ENCODE measurements at regions not wholly inside any gene's neighbourhood (a gene's known extent, or its start where the extent isn't known, plus 50 kb on each side); places are given as distances from the start of the nearest gene placed in this dataset.

DNA sequence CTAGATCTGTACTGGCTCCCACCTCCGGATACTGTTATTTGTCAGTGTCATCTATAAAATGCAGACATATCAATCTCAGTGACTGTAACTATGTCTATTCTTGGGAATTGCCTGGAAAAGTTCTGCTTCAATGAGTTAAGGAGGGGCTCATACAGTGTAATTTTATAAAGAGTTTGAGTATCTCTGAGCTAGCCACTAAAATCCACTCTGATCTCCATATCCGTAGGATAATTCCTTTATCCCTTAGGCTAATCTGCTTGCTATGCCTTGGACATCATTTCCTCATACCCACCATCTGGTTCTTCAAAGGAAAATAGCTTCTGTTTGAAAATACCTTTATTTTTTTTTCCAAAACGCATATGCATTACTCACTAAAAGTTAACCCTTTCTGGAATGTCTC, 863.2 kb downstream of the SUCLG1 start:
- CTCF ChIA-PET, result no interaction called here
- Mint-ChIP-seq H3K27ac (no peak overlapping the region), H3K9me3 (peaks cover 5% of the 10 kb centered on the region)

GRCh38 chr2:83595121-83595690, 863.9 kb downstream of the SUCLG1 start:
- Mint-ChIP-seq H3K4me3 (no peak overlapping the region), H3K36me3 (no peaks in the 10 kb centered on the region), H3K27ac (no peak overlapping the region), H3K27me3 (no peaks in the 10 kb centered on the region), H3K9me3 (peaks cover 5% of the 10 kb centered on the region), H3K4me1 (ENCODE audit: low read depth) (no peaks in the 10 kb centered on the region)
- CTCF ChIA-PET, result no interaction called here
- no peak for DNase-seq
- POLR2A ChIA-PET, result no interaction called here
- intact Hi-C loops (cut with micrococcal nuclease), result no loop called here

More for the DNA sequence above, 863.2 kb downstream of the SUCLG1 start:
- intact Hi-C loops (cut with micrococcal nuclease), result no loop called here
- no peak for DNase-seq
- H3K4me3 Mint-ChIP-seq, result no peak overlapping the region
- H3K36me3 Mint-ChIP-seq, result no peaks in the 10 kb centered on the region
- H3K4me1 Mint-ChIP-seq (ENCODE audit: low read depth), result no peaks in the 10 kb centered on the region
- no peaks in the 10 kb centered on the region for H3K27me3 Mint-ChIP-seq
- POLR2A ChIA-PET, result no interaction called here

GRCh38 chr2:83594241-83595120, 864.6 kb downstream of the SUCLG1 start:
- Mint-ChIP-seq H3K4me1 (ENCODE audit: low read depth) (no peaks in the 10 kb centered on the region), H3K27ac (no peak overlapping the region), H3K36me3 (no peaks in the 10 kb centered on the region), H3K9me3 (peaks cover 2% of the 10 kb centered on the region), H3K27me3 (no peaks in the 10 kb centered on the region), H3K4me3 (no peak overlapping the region)
- ChIA-PET CTCF (no interaction called here), POLR2A (no interaction called here)
- DNase-seq, result no peak
- intact Hi-C loops (cut with micrococcal nuclease), result no loop called here

GRCh38 chr2:83587309-83587708, 871.8 kb downstream of the SUCLG1 start:
- no peaks in the 10 kb centered on the region for H3K27me3 Mint-ChIP-seq
- POLR2A ChIA-PET, result no interaction called here

GRCh38 chr2:83585250-83585649, 873.8 kb downstream of the SUCLG1 start:
- Mint-ChIP-seq H3K36me3 (no peaks in the 10 kb centered on the region), H3K4me1 (ENCODE audit: low read depth) (no peaks in the 10 kb centered on the region), H3K4me3 (no peak overlapping the region), H3K27me3 (no peaks in the 10 kb centered on the region), H3K9me3 (peaks cover 2% of the 10 kb centered on the region), H3K27ac (no peak overlapping the region)
- CTCF ChIA-PET, result no interaction called here
- intact Hi-C loops (cut with micrococcal nuclease), result no loop called here
- DNase-seq, result no peak
- POLR2A ChIA-PET, result no interaction called here

More at GRCh38 chr2:83587309-83587708, 871.8 kb downstream of the SUCLG1 start:
- no peaks in the 10 kb centered on the region for H3K36me3 Mint-ChIP-seq
- no peaks in the 10 kb centered on the region for H3K4me1 Mint-ChIP-seq (ENCODE audit: low read depth)
- H3K9me3 Mint-ChIP-seq, result no peaks in the 10 kb centered on the region
- no peak for DNase-seq
- H3K27ac Mint-ChIP-seq, result no peak overlapping the region
- CTCF ChIA-PET, result no interaction called here
- intact Hi-C loops (cut with micrococcal nuclease), result no loop called here
- H3K4me3 Mint-ChIP-seq, result no peak overlapping the region

DNA sequence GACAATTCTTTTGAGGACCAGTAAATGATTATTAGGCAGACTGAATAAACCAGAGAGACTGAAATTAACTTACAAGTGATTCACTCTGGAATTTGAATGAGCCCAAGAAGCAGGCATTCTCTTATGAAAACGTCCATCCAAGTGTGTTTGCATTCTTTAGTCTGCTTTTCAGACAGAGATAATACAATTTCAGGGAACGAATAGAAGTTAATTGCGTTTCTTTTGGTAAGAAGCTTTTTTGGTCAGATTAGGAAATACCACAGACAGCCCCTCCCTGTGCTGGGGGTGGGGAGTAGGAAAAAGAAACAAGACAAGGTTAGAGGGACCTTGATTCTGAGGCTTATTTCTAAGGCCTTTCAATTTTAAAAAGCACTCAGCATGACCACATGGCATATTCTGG, 874.4 kb downstream of the SUCLG1 start:
- H3K27me3 Mint-ChIP-seq, result no peaks in the 10 kb centered on the region
- DNase-seq, result no peak
- H3K36me3 Mint-ChIP-seq, result no peaks in the 10 kb centered on the region
- peaks cover 2% of the 10 kb centered on the region for H3K9me3 Mint-ChIP-seq
- H3K27ac Mint-ChIP-seq, result no peak overlapping the region
- no peak overlapping the region for H3K4me3 Mint-ChIP-seq
- no peaks in the 10 kb centered on the region for H3K4me1 Mint-ChIP-seq (ENCODE audit: low read depth)
- intact Hi-C loops (cut with micrococcal nuclease), result no loop called here
- POLR2A ChIA-PET, result no interaction called here
- CTCF ChIA-PET, result no interaction called here

- H3K27me3 Mint-ChIP-seq, result no peaks in the 10 kb centered on the region
- peaks cover 2% of the 10 kb centered on the region for H3K9me3 Mint-ChIP-seq
- no peak for DNase-seq
- H3K4me3 Mint-ChIP-seq, result no peak overlapping the region
- no peak overlapping the region for H3K27ac Mint-ChIP-seq
- POLR2A ChIA-PET, result no interaction called here
- intact Hi-C loops (cut with micrococcal nuclease), result no loop called here
- no peaks in the 10 kb centered on the region for H3K4me1 Mint-ChIP-seq (ENCODE audit: low read depth)
- H3K36me3 Mint-ChIP-seq, result no peaks in the 10 kb centered on the region
- CTCF ChIA-PET, result no interaction called here
Observed at GRCh38 chr2:83582589-83582988, 876.5 kb downstream of the SUCLG1 start.

DNA sequence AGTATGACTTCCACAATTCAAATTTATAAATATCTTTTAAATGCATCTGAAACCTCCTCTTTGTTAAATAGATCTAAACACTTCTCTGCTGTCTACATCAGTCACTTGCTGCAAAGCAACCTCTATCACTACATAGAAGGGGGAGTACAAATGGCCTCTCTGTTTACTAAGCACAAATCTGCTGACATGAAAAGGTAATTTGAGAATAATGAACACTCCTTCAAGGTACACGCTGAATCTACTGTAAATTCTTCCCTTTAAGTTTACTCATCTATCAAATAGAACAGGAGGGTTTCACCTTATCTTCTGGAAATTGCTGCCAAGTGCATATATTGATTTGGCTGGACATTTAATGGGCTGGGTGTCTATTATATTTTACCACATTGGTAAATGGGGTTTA, 879.6 kb downstream of the SUCLG1 start:
- H3K36me3 Mint-ChIP-seq, result no peaks in the 10 kb centered on the region
- no peak overlapping the region for H3K27ac Mint-ChIP-seq
- H3K4me1 Mint-ChIP-seq (ENCODE audit: low read depth), result no peaks in the 10 kb centered on the region
- no peaks in the 10 kb centered on the region for H3K27me3 Mint-ChIP-seq
- intact Hi-C loops (cut with micrococcal nuclease), result no loop called here
- H3K4me3 Mint-ChIP-seq, result no peak overlapping the region
- ChIA-PET POLR2A (no interaction called here), CTCF (no interaction called here)
- DNase-seq, result no peak
- H3K9me3 Mint-ChIP-seq, result peaks cover 2% of the 10 kb centered on the region

GRCh38 chr2:83578405-83578804, 880.7 kb downstream of the SUCLG1 start:
- Mint-ChIP-seq H3K4me1 (ENCODE audit: low read depth) (no peaks in the 10 kb centered on the region), H3K4me3 (no peak overlapping the region), H3K9me3 (peaks cover 2% of the 10 kb centered on the region), H3K27ac (no peak overlapping the region), H3K27me3 (no peaks in the 10 kb centered on the region), H3K36me3 (no peaks in the 10 kb centered on the region)
- DNase-seq, result no peak
- intact Hi-C loops (cut with micrococcal nuclease), result no loop called here
- ChIA-PET POLR2A (no interaction called here), CTCF (no interaction called here)

GRCh38 chr2:83574614-83575013, 884.5 kb downstream of the SUCLG1 start:
- ChIA-PET POLR2A (no interaction called here), CTCF (no interaction called here)
- H3K36me3 Mint-ChIP-seq, result no peaks in the 10 kb centered on the region
- no peaks in the 10 kb centered on the region for H3K9me3 Mint-ChIP-seq
- intact Hi-C loops (cut with micrococcal nuclease), result no loop called here
- no peak for DNase-seq
- no peaks in the 10 kb centered on the region for H3K4me1 Mint-ChIP-seq (ENCODE audit: low read depth)
- H3K27ac Mint-ChIP-seq, result no peak overlapping the region
- no peak overlapping the region for H3K4me3 Mint-ChIP-seq
- no peaks in the 10 kb centered on the region for H3K27me3 Mint-ChIP-seq

- no peak for DNase-seq
- no peak overlapping the region for H3K27ac Mint-ChIP-seq
- H3K9me3 Mint-ChIP-seq, result no peaks in the 10 kb centered on the region
- CTCF ChIA-PET, result no interaction called here
- H3K27me3 Mint-ChIP-seq, result no peaks in the 10 kb centered on the region
- H3K4me1 Mint-ChIP-seq (ENCODE audit: low read depth), result no peaks in the 10 kb centered on the region
- intact Hi-C loops (cut with micrococcal nuclease), result no loop called here
- H3K36me3 Mint-ChIP-seq, result no peaks in the 10 kb centered on the region
- POLR2A ChIA-PET, result no interaction called here
- no peak overlapping the region for H3K4me3 Mint-ChIP-seq
Observed at GRCh38 chr2:83573060-83573459, 886.0 kb downstream of the SUCLG1 start.

DNA sequence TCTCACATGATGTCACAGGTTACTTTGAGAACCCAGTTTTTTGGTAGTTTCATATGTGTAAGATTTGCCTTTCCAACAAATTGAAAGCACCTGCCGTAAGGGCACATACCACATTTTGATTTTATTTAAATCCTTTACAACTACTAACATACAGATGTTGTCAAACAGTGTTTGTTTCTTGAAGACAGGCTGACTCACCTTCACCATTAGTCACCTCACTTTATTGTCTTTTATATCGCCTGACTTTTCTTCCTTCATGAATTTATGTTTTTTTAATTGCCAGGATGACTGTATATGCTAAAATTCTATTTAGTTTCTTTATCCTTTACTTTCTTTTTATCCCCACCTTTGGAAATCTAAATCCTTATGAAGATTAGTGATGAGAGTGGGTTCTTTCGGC, 886.7 kb downstream of the SUCLG1 start:
- ChIA-PET CTCF (no interaction called here), POLR2A (no interaction called here)

GRCh38 chr2:83567551-83567950, 891.5 kb downstream of the SUCLG1 start:
- no peaks in the 10 kb centered on the region for H3K4me1 Mint-ChIP-seq (ENCODE audit: low read depth)
- no peak for DNase-seq
- no peak overlapping the region for H3K4me3 Mint-ChIP-seq
- no peaks in the 10 kb centered on the region for H3K9me3 Mint-ChIP-seq
- intact Hi-C loops (cut with micrococcal nuclease), result no loop called here
- no peaks in the 10 kb centered on the region for H3K27me3 Mint-ChIP-seq
- no peaks in the 10 kb centered on the region for H3K36me3 Mint-ChIP-seq
- H3K27ac Mint-ChIP-seq, result no peak overlapping the region
- CTCF ChIA-PET, result no interaction called here
- POLR2A ChIA-PET, result no interaction called here

More for the DNA sequence above, 886.7 kb downstream of the SUCLG1 start:
- no peak overlapping the region for H3K4me3 Mint-ChIP-seq
- no peaks in the 10 kb centered on the region for H3K9me3 Mint-ChIP-seq
- no peak for DNase-seq
- H3K36me3 Mint-ChIP-seq, result no peaks in the 10 kb centered on the region
- H3K27me3 Mint-ChIP-seq, result no peaks in the 10 kb centered on the region
- H3K27ac Mint-ChIP-seq, result no peak overlapping the region
- intact Hi-C loops (cut with micrococcal nuclease), result no loop called here
- H3K4me1 Mint-ChIP-seq (ENCODE audit: low read depth), result no peaks in the 10 kb centered on the region

Data from activated CD4-positive, alpha-beta memory T cell treated with anti-CD3 and anti-CD28 coated beads for 36 hours (primary cell).